GDM1 (cell line): ENCODE measurements at regions not wholly inside any gene's neighbourhood (a gene's known extent, or its start where the extent isn't known, plus 50 kb on each side); places are given as distances from the start of the nearest gene placed in this dataset.

ENCODE experiments used
- DNase-seq: peaks from one replicate; lab custom pipeline; 2025; lab: John Stamatoyannopoulos, UW

DNA sequence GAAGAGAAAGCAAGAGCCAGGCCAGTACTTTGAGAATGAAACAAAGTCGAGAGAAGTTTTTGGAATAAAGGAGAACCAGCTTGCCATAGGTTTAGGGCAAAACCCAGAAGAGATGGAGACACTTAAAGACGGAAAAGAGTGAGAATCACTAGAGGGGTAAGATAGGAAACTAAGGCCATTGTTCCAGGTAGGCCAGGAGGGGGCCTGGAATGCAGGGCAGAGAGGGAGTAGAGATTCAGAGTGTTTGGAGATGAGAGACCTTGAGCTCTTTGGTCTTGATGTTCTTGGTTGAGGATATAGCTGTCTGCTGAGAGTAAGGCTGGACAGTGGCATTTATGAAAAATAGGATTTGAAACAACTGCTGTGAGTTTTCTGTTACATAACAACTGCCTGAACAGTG, 263.3 kb upstream of the POU2AF2 start:
- no peak for DNase-seq

DNA sequence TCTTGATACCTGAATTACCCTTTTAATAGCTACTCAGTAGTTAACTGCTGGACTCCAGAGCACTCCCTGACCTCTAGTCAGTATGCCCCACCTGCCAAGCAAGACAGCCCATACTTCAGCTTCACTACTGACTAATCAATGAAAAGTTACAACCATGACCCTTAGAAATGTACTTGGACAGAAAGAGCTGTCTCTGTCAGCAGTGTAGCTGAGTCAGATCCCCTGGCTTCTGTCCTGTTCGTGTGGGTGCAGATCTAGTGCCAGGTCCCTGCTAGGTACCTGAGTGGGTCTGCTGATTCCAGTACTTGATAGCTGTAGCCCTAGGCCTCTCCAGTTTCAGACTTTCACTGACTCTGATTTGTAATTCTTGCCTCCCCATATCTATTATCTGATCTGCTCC, 265.8 kb upstream of the POU2AF2 start:
- no peak for DNase-seq

DNA sequence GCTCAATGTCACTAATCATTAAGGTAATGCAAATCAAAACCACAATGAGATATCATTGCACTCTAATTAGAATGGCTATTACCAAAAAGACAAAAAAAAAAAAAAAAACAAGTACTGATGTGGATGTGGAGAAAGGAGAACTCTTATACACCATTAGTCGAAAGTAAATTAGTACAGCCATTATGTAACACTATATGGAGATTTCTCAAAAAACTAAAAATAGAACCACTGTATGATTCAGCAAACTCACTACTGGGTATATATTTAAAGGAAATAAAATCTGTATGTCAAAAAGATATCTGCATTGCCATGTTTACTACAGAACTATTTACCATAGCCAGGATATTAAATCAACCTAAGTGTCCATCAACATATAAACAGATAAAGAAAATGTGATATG, 265.4 kb upstream of the ARHGAP20 start:
- no peak for DNase-seq

DNA sequence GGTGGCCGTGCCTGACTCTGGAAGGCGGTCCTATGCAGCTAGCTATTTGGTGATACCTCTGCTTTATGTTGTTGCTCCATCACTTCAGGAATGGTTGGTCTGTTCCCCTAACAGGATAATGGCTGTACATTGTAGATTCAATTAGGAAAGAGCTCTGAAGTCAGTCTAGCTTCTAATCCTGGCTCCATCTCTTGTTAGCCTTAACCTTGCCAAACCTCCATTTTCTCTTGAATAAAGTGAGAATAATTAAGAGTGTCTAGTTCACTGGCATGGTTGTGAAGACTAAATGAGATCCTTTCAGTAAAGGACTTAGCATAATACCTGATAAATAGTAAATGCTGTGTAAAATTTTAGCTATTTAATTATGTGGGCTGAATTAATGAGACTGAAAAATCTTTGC, 262.5 kb upstream of the ARHGAP20 start:
- DNase-seq: no peak

DNA sequence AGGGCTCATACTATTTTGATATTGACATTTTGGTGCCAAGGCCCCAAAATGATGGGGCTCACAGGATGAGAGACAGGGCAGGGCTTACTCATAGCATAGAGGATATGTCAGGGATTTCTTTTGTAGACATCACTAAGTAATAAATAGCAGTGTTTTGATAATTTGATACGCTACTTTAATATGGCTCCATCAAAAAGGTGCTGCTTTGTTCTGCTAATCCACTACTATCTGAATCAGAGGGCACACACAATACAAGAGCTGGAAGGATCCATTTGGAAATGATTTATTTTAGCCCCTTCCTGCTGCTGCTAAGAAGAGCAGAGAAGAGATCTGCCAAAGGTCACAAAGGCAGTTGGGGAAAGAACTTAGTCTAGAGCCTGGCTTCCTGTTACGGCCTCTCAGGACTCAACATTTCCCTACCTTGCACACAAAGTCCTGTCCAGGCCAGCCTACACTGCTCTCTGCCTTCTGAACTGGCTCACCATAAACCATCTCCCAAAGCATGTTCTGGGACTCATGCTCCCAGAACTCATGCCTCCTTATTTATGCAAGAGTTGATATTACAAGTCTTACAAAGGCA, 261.3 kb upstream of the ARHGAP20 start:
- no peak for DNase-seq

DNA sequence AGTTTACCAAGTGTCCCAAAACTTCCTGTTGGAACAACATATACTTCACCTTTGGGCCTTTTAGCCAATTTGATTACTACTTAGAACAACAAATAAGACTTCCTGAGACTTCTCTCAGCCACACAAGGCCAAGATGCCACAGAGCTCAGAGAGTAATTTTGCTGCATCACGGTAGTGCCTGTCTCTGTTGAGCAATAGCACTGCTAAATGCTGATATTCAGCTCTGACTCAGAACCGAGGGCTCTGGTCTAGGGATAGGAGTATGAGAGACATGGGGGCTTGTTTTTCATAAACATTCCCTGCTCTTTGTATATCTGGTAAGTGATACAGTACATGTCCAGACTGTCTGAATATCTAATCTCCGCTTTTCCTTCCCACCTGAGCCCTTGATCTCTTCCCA, 260.4 kb upstream of the ARHGAP20 start:
- DNase-seq: no peak

DNA sequence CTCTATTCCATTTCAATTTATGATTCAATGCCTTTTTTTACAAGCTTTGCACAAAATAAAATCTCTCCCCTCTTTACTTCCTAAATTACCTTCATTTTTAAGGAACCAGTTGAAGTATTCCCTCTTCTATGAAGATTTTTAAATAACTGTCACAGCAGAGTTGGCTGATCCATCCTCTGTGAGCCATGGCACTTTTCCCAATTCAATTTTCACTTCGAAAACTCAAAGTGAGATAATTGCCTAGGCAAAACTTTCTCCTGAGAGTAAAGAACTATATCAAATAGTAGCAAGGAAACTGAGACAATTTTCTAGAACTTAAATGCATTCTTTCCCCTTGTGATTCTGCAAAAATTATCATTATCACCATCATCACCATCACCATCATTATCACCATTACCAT, 259.9 kb upstream of the ARHGAP20 start:
- DNase-seq: no peak

DNA sequence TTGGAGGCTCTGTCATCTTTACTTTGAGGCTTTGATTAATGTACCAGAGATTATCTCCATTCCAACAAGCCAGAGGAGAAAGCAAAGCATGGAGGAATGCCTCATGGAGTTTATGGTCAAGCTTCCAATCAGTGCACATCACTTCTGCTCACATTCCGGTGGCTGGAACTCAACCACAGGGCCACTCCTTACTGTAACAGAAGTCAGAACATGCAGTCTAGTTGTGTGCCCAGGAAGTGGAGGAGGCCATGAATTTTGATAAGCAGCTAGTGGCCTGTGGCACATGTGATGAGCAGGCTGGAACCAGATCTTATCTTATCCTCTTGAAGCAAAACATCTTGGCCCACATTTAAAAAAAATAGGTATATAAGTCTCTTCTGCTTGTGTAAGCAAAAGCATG, 258.9 kb upstream of the ARHGAP20 start:
- no peak for DNase-seq

DNA sequence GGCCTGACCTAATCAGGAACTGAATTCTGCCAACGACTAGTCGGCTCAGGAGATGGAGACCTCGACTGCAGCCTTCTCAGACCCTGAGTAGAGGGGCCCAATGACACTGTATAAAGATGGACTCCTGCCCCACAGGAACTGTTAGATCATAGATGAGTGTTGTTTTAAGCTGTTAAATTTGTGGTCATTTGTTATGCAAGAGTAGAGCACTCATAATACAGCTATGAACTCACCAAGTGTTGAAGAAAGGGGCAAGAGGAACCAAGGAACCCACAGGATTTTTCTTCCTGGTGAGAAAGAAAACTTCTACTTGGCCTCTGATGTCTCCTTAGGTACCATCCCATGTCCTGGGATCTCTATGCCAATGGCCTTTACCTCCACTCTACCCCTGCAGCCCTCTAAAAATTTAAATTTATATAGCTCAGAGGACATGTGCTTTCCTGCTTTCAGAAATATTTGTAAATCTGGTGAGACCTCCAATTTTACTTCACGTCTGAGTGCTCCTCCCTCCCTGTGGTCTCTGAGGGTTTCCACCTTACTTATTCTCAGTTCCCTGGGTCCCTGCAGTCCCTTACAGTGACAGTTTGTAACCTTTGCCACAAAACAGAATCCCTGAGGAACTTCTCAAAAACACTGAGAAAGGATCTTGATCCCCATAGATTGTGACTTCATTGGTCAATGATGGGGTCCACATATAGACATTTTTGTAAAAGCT, 256.3 kb upstream of the ARHGAP20 start:
- DNase-seq: no peak

DNA sequence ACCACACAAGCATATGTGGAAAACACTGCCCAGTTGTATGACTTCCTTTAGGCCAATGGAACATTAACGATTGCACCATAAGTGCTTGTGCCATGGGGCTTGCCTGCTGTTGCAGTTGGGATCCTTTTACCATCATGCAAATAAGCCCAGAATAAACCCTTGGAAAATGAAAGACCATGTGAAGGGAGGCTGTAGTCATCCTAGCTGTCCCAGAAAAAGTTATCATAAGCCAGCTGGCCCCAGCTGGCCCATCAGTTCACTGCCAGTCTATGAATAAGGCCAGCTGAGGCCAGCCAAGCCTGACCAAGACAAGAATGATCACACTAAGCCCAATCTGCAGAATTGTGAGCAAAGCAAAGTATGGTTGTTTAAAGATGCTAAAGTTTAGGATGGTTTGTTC, 253.9 kb upstream of the ARHGAP20 start:
- DNase-seq: no peak

DNA sequence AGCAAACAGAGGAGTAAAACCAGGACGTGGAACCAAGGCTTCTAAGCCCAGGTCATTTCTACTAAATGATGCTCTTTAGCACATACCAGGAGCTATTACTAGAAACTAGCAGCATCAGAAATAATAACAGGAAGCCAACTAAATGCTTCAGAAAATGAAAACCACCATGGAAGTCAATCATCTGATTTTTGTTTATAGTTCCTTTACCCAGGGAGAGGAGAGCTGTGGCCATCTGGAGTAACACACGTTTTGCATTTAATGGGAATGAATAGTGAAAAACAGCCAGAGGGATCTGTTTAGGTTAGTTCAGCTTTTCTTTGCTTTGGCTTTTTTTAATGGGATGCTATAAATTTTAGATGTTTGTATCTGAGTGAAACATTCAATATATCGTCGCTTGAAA, 250.7 kb upstream of the ARHGAP20 start:
- no peak for DNase-seq

DNA sequence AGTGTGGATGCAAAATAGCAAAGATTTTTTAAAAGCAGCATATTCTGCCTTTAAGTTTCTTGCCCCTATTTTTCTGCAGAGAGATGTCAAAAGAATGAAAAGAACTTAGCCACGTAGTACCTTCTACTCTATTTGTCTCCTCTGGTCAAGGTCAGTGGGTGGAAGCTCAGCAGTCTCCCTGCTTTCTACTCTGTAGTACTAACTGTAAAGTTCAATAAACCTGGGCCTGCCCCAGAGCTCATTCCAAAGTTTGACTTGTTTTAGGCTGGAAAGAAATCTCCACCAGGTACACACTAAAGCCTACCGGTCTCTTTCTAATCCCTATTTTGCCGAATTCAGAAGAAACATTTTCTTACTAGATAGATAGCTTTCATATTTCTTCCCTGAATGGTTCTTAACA, 247.9 kb upstream of the ARHGAP20 start:
- DNase-seq: no peak

DNA sequence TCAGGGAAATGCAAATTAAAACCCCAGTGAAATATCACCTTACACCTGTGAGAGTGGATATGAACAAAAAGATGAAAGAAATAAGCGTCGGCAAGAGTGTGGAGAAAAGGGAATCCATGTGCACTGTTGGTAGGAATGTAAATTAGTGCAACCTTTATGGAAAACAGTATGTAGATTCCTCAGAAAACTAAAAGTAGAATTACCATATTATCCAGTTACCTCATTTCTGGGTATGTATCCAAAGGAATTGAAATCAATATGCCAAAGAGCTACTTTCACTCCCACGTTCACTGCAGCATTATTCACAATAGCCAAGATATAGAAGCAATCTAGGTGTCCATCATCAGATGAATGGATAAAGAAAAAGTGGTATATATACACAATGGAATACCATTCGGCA, 246.0 kb upstream of the ARHGAP20 start:
- no peak for DNase-seq

DNA sequence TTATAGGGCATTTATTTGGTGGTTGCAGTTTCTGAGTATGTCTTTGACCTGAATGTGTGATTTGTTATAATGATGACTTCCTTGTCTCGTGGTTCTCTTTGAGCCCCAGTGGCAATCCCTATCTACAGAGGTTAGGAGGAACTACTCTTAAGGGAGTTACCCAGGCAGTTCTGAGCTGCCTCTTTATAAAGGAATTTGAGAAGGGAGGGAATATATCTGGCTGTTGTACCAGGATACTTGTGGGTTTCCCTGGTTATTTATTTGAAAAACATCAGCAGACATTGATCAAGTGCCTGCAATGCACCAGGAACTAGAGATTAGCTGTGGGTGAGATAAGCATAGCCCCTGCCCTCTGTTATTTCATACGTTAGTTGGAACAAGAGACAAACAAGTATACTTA, 243.5 kb upstream of the ARHGAP20 start:
- DNase-seq: no peak

DNA sequence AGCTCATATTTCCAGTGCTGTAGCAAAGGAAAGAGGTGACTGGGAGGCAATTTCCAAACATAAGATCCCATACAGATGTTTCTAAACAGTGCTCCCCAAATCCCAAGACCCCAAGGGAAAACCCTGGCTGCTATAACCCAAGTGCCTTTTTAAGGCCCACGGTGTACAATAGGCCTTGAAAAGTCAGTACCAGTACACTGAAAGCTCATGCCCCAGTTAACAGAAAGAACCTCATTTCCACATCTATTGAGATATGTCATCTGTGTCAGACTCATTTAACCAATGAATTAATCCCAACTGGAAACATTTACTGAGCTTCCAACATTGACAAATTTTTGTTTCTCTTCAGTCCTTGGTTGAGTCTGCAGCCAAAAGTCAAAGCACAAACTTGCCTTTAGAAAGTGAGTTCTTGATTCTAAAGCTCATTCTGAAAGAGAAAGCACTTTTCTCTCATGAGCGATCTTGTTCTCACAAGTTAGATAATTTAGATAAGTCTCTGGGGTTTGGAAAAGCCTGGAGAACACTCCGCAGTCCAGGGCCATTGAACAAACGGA, 239.8 kb upstream of the ARHGAP20 start:
- no peak for DNase-seq

DNA sequence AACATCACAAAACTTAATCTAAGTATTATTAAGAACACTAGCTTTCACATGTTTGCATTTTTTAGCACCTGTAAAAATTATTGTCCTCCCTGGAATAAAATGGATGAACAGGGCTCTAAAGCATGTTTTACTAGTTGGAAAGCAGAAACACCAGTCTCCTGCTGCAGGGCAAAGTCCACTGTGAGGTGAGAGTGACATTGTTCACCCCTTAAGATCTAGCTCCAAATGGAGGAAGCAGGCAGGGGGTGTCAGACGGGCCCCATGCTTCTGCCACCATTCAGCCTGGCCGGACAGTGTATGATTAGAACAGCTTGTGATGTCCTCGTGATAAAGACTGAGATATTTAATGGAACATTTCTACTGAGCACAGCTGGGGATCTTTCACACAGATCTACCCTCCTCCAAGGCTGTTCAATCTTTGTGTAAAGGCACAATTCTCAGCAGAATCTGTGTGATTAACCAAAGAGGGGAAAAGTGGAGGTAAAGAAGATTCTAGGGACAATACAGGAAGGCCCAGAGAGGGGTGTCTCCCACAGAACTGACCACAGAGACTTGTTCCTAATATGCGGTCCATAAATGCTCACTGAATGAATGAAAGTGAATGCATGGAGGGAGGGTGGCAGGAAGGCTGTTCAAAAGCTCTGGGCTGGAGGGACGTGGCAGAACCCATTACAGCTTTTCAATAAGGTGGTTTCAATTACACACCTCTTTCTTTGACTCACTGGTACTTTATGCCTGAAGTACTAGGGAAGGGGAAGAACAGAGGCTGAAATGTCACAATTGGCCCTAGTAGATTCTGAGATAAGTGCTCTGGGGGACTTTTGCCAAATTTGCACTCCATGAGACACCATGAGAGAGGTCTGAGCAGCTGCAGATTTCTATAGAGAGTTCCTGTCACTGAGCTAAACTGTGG, 239.1 kb upstream of the ARHGAP20 start:
- DNase-seq: no peak

DNA sequence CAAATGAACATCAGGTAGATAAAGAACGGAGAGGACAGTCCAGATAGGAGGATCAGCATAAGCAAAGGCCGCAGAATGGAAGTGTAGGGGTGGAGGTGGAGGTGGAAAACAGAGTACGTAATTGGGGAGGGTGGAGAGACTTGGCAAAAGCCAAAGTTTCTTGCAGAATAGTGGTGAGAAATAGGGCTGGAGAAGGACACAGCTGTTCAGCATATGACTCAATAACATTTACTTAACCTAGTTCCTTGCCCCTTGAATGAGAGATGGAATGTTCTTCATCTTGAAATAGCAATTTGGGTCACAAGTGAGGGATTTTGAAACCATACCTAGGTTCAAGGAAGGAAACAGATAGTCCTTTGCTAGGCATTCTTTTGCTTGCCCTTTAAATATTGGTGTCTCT, 235.9 kb upstream of the ARHGAP20 start:
- no peak for DNase-seq

DNA sequence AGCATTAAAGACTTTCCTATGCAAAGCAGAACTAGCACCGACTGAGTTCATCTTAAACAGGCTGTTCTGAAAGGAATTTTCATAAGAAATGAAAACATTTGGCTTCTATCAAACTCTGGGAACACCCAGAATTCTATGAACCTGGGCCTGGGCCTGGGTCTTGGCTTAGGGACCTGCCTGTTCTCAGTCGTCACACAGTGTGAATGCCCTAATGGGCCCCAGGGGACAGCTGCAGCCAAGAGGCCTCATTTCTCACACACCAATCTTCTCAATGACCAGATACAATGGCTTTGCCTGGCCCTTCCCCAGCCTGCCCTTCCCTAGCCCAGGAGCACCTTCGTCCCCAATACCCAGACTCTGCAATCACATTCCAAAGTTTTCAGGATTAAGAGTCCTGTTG, 234.9 kb upstream of the ARHGAP20 start:
- no peak for DNase-seq

DNA sequence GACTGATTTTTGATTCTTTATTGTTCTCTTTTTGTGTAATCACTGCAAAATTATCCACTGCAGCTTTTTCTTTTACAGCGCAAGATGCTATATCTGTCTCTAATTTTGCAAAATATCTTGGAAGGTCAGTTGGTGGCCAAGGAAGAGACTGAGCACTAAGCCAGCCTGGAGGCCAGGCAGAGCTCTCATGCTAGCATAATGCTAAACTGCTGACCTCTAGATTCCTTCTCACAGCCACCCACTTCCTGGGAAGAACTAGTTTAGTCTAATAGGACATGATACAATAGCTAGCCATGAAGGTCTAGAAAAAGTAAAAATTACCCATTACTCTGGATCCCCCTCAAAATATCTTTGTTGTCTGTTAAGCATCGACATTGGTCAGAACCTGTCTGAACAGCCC, 227.2 kb upstream of the ARHGAP20 start:
- no peak for DNase-seq

DNA sequence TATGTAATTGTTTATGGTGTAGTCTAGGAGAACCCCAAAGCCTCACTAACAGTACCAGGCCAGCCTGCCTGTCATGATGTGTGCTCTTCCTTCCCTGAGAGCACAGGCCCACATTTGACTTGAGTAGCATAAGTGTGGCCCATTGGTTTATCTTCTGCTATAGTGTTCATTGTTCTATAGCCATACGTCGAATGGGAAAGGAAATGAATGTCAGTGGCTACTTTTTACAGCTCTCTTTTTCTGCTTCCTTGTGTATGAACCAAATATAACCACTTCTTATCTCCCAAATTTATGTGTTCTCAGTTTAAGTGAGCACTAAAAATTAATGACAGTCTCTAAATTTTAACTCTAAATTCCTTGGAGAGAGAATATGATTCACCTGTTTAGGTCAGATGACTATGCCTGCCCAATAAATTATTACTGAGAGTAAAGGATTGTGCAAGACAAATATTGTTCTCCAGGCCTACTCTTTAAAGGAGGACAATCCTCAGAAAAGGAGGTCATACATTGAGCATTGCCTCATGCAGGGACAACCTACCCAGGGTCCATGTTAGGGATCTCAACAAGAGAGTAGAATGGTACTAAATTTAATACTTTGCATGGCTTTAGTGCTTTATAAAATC, 222.9 kb upstream of the ARHGAP20 start:
- no peak for DNase-seq

DNA sequence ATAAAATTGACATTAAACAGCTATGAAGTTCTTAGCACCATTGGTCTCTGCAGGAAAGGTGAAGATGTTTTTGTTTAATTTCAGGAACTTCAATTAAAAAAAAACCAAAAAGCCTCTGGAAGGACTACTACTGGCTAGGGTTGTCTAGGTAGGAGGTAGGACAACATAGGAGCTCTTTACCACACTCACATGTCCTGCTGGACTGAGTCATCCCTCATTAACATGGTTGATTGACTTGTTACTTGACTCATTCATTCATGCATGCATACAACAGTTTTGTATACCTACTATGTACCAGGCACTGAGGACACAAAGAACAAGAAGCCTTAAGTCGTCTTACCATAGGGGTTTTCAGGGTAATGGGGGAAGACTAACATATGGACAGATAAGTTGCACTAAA, 216.9 kb upstream of the ARHGAP20 start:
- DNase-seq: no peak

DNA sequence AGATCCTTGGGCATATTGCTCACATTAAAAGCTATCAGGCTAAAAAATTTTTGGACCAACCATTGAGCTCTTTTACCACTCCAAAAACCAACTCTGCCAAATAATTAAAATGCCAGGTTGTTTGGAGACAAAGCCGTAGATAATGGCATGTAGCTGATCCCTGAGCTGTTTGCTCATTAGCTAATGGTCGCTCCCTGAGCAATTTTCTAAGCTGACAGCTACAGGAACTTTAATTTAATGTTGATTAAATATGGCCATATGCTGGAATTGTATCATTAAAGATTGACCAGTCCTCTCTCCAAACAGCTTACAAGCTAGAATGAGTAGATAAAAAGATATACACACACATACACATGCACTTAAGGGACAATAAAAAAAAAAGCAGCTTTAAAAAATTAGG, 216.2 kb upstream of the ARHGAP20 start:
- DNase-seq: no peak
